OCI-LY7 (cell line): ENCODE measurements at regions not wholly inside any gene's neighbourhood (a gene's known extent, or its start where the extent isn't known, plus 50 kb on each side); places are given as distances from the start of the nearest gene placed in this dataset.

Source experiments
- BruUV-seq: library from RNA; stranded (reverse); fragments of 400-500 nt; replicated peaks from 2 replicates; lab custom pipeline; 2021; lab: Mats Ljungman, UMichigan
- CTCF ChIA-PET: fragments of 300-600 bp; sonication (Branson Sonifier 250); formaldehyde crosslinking; loops from one replicate; lab custom pipeline; 2022; ENCODE audit warnings: antibody characterized with exemption; ENCODE audit not compliant: unreplicated experiment; lab: Charles Lee
- POLR2A ChIA-PET: fragments of 300-600 bp; sonication (Branson Sonifier 250); formaldehyde crosslinking; loops from one replicate; lab custom pipeline; 2022; ENCODE audit warnings: antibody characterized with exemption; lab: Charles Lee
- DNase-seq: peaks from one replicate; pipeline ENCODE4 v3.0.0-alpha.2; 2015; ENCODE audit warnings: low spot score
- H2AFZ ChIP-seq: fragments of 200-600 bp; sonication (generic), shearing (Covaris generic); 2 replicates; pipeline ENCODE4 v1.6.1; 2014; ENCODE audit warnings: mild to moderate bottlenecking, antibody characterized with exemption, low read length, moderate library complexity
- H3K27ac ChIP-seq: fragments of 200-600 bp; sonication (generic); 2 replicates; pipeline ENCODE4 v1.5.1; 2014; ENCODE audit warnings: mixed run types, low read depth, mild to moderate bottlenecking, moderate library complexity, low read length, inconsistent platforms; ENCODE audit not compliant: poor library complexity, severe bottlenecking
- H3K36me3 ChIP-seq: fragments of 200-600 bp; sonication (generic); 2 replicates; pipeline ENCODE4 v1.6.1; 2014; ENCODE audit warnings: mild to moderate bottlenecking, antibody characterized with exemption, low read length, moderate library complexity, mixed read lengths; ENCODE audit not compliant: insufficient read depth
- H3K4me1 ChIP-seq: fragments of 200-600 bp; sonication (generic); 2 replicates; pipeline ENCODE4 v1.5.1; 2014; ENCODE audit warnings: mild to moderate bottlenecking, low read length; ENCODE audit not compliant: insufficient read depth, poor library complexity, severe bottlenecking
- H3K4me2 ChIP-seq: fragments of 200-600 bp; sonication (generic); 2 replicates; pipeline ENCODE4 v1.6.1; 2014; ENCODE audit warnings: mild to moderate bottlenecking, low read length
- H3K4me3 ChIP-seq: fragments of 200-600 bp; sonication (generic); 2 replicates; pipeline ENCODE4 v1.5.1; 2014; ENCODE audit warnings: mild to moderate bottlenecking, low read depth, low read length; ENCODE audit not compliant: poor library complexity, severe bottlenecking
- H3K79me2 ChIP-seq: fragments of 200-600 bp; sonication (generic); 2 replicates; pipeline ENCODE4 v1.6.1; 2016; ENCODE audit warnings: low read depth, mild to moderate bottlenecking, low read length, moderate library complexity, mixed read lengths; ENCODE audit not compliant: insufficient read depth
- H3K9me2 ChIP-seq: fragments of 200-600 bp; sonication (generic); 2 replicates; pipeline ENCODE4 v1.6.1; 2016; ENCODE audit warnings: mild to moderate bottlenecking, low read length, mixed read lengths; ENCODE audit not compliant: insufficient read depth
- H3K9me3 ChIP-seq: fragments of 200-600 bp; sonication (generic); 2 replicates; pipeline ENCODE4 v1.6.1; 2014; ENCODE audit warnings: mild to moderate bottlenecking, mixed run types, low read length, mixed read lengths
- H4K20me1 ChIP-seq: fragments of 200-600 bp; sonication (generic); 2 replicates; pipeline ENCODE4 v1.6.1; 2014; ENCODE audit warnings: mild to moderate bottlenecking, antibody characterized with exemption, low read length, moderate library complexity, mixed read lengths; ENCODE audit not compliant: insufficient read depth
- EZH2phosphoT487 ChIP-seq: fragments of 200-600 bp; sonication (generic); IDR thresholded peaks from 2 replicates; pipeline ENCODE4 v1.6.1; 2018; ENCODE audit warnings: low read depth, borderline replicate concordance, mild to moderate bottlenecking, mixed run types, antibody characterized with exemption, low read length, moderate library complexity, mixed read lengths
- intact Hi-C: fragments of 100-400 bp; cut with micrococcal nuclease; formaldehyde crosslinking; loops from one replicate; pipeline ENCODE4 v1.10.0; 2022; ENCODE audit not compliant: unreplicated experiment
- TF ChIP-seq, protein P1 (sequence below): fragments of 200-600 bp; sonication (generic); conservative IDR thresholded peaks from 2 replicates; pipeline ENCODE4 v1.5.1; 2014; ENCODE audit warnings: mild to moderate bottlenecking, antibody characterized with exemption, low read length, moderate library complexity, mixed read lengths

DNA sequence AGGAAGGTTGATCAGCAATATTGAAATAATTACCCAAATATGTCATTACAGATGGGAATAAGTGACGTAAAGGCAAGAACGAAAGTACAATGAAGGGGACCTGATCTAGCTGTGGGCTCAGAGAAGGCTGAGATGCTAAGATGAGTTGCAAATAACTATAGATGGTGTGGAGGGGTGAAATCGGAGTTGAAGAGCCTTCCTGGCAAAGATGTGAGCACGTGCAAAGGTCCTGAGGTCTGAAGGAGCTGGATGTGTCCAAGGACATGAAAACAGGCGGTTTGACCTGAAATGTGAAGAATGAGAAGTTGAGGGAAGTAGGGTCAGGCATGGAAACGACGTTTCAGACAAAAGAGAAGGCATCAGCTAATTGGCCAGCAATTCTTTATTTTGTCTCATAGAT lies 61.6 kb upstream of the SLC45A1 start:
- TF ChIP-seq EZH2phosphoT487, result no peak
- TF ChIP-seq, protein P1, sequence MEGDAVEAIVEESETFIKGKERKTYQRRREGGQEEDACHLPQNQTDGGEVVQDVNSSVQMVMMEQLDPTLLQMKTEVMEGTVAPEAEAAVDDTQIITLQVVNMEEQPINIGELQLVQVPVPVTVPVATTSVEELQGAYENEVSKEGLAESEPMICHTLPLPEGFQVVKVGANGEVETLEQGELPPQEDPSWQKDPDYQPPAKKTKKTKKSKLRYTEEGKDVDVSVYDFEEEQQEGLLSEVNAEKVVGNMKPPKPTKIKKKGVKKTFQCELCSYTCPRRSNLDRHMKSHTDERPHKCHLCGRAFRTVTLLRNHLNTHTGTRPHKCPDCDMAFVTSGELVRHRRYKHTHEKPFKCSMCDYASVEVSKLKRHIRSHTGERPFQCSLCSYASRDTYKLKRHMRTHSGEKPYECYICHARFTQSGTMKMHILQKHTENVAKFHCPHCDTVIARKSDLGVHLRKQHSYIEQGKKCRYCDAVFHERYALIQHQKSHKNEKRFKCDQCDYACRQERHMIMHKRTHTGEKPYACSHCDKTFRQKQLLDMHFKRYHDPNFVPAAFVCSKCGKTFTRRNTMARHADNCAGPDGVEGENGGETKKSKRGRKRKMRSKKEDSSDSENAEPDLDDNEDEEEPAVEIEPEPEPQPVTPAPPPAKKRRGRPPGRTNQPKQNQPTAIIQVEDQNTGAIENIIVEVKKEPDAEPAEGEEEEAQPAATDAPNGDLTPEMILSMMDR, result no peak
- Histone ChIP-seq H3K79me2 (no peaks in the 10 kb centered on the region), H3K9me3 (no peaks in the 10 kb centered on the region), H2AFZ (no peak overlapping the region), H3K27ac (no peak overlapping the region), H3K4me1 (no peaks in the 10 kb centered on the region), H4K20me1 (no peaks in the 10 kb centered on the region), H3K9me2 (no peaks in the 10 kb centered on the region), H3K36me3 (no peaks in the 10 kb centered on the region), H3K4me2 (no peak overlapping the region), H3K4me3 (no peak overlapping the region)
- ChIA-PET POLR2A (no interaction called here), CTCF (interaction anchor here (0.6 kb wide), 1 partner anchor 1387 kb away, joined by 3 read pairs; no protein-coding TSS in a partner anchor)
- no peak for DNase-seq
- BruUV-seq, result no TSS peak
- intact Hi-C loops, result no loop called here

DNA sequence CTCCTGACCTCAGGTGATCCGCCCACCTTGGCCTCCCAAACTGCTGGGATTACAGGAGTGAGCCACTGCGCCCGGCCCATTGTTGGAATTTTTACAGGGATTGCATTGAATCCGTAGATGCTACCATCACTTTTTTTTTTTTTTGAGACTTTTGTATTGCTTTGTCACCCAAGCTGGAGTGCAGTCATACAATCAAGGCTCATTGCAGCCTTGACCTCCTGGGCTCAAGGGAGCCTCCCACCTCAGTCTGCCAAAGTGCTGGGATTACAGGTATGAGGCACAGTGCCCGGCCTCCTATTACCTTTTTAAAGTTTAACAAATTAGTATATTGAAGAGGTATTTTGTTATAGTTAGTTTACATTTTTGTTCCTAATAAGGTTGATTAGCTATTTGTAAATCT lies 62.2 kb upstream of the SLC45A1 start:
- Histone ChIP-seq H3K36me3 (no peaks in the 10 kb centered on the region), H3K4me3 (no peak overlapping the region), H3K4me1 (no peaks in the 10 kb centered on the region), H2AFZ (no peak overlapping the region), H3K79me2 (no peaks in the 10 kb centered on the region), H3K9me2 (no peaks in the 10 kb centered on the region), H3K27ac (no peak overlapping the region), H3K9me3 (no peaks in the 10 kb centered on the region), H3K4me2 (no peak overlapping the region), H4K20me1 (no peaks in the 10 kb centered on the region)
- POLR2A ChIA-PET, result no interaction called here
- BruUV-seq, result no TSS peak
- DNase-seq, result no peak
- TF ChIP-seq EZH2phosphoT487, result no peak
- TF ChIP-seq, protein P1, result no peak
- CTCF ChIA-PET, result interaction anchor here (0.6 kb wide), 1 partner anchor 1386 kb away, joined by 3 read pairs; no protein-coding TSS in a partner anchor
- intact Hi-C loops, result no loop called here

DNA sequence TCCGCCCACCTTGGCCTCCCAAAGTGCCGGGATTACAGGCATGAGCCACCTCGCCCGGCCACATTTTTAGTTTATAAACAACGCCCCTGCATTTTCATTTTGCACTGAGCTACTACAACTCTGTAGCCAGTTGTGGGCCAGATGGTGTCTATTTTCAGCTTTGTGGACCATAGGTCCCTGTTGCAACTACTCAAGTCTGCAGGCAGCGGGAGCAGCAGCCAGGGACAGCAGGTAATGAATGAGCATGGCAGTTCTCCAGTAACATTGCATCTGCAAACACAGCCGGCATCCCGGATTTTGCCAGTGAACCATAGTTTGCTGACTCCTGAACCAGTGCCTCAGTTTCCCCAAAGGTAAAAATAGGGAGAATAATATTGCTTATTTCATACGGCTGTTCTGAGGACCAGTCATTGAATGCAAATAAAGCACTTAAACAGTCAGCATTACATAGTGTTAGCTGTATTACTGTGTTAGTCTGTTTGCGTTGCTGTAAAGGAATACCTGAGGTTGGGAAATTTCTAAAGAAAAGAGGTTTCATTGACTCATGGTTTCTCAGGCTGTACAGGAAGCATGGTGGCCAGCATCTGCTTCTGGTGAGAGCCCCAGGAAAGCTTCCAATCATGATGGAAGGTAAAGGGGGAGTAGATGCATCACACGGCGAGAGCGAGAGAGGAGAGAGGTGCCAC lies 65.5 kb upstream of the SLC45A1 start:
- Histone ChIP-seq H3K4me1 (no peaks in the 10 kb centered on the region), H3K4me2 (no peak overlapping the region), H3K79me2 (no peaks in the 10 kb centered on the region), H3K9me3 (no peaks in the 10 kb centered on the region), H4K20me1 (no peaks in the 10 kb centered on the region), H2AFZ (no peak overlapping the region), H3K27ac (no peak overlapping the region), H3K4me3 (no peak overlapping the region), H3K36me3 (no peaks in the 10 kb centered on the region), H3K9me2 (no peaks in the 10 kb centered on the region)
- ChIA-PET POLR2A (no interaction called here), CTCF (no interaction called here)
- DNase-seq, result no peak
- BruUV-seq, result no TSS peak
- intact Hi-C loops, result no loop called here
- TF ChIP-seq, protein P1, result no peak
- TF ChIP-seq EZH2phosphoT487, result no peak
